Tibial artery (tissue), 4 donors: ENCODE measurements at regions not wholly inside any gene's neighbourhood (a gene's known extent, or its start where the extent isn't known, plus 50 kb on each side); places are given as distances from the start of the nearest gene placed in this dataset.

Experiments used
- DNase-seq, 2 donors: peaks; one replicate each; pipeline ENCODE4 v3.0.0-alpha.2; 2019
- H3K27ac ChIP-seq, 2 donors: fragments of 200-600 bp; sonication (generic) in 1 of 2; 1 replicate in 1 of 2; 2 replicates in 1 of 2; pipeline ENCODE4 v1.5.1; 2018 to 2019; ENCODE audit warnings: mild to moderate bottlenecking in 1 of 2
- H3K27me3 ChIP-seq, 2 donors: fragments of 200-600 bp; sonication (generic) in 1 of 2; one replicate each; pipeline versions ENCODE4 v1.5.1 to v1.6.0; 2016 to 2019
- H3K36me3 ChIP-seq, 3 donors: fragments of 200-600 bp; sonication (generic) in 2 of 3; one replicate each; pipeline ENCODE4 v1.5.1; 2016 to 2019; ENCODE audit warnings: mild to moderate bottlenecking in 2 of 3
- H3K4me1 ChIP-seq, 4 donors: fragments of 200-600 bp; sonication (generic) in 2 of 4; 1 replicate in 3 of 4; 2 replicates in 1 of 4; pipeline ENCODE4 v1.5.1; 2016 to 2019
- H3K4me3 ChIP-seq, 2 donors: fragments of 200-600 bp; sonication (generic) in 1 of 2; 1 replicate in 1 of 2; 2 replicates in 1 of 2; pipeline ENCODE4 v1.5.1; 2018 to 2019; ENCODE audit warnings: mild to moderate bottlenecking in 2 of 2
- H3K9me3 ChIP-seq, 3 donors: fragments of 200-600 bp; sonication (generic) in 1 of 3; one replicate each; pipeline ENCODE4 v1.5.1; 2016 to 2019
- CTCF ChIP-seq, 2 experiments: fragments of 200-600 bp in 1 of 2; fragments of 450-650 bp in 1 of 2; IDR thresholded peaks; one replicate each; pipeline ENCODE4 v1.5.1; 2017 to 2019; ENCODE audit warnings: antibody characterized with exemption in 2 of 2, mild to moderate bottlenecking in 1 of 2, moderate library complexity in 1 of 2
- intact Hi-C: fragments of 100-400 bp; cut with DNase I; formaldehyde crosslinking; loops from one replicate; pipeline ENCODE4 v1.15.0; 2023; ENCODE audit warnings: low total_unique reads

- H3K27me3 ChIP-seq: no peaks in the 10 kb centered on the region
- intact Hi-C loops: no loop called here
- H3K4me1 ChIP-seq: no peaks in the 10 kb centered on the region
- no peaks in the 10 kb centered on the region for H3K9me3 ChIP-seq
- H3K4me3 ChIP-seq: no peak overlapping the region
- H3K36me3 ChIP-seq: no peaks in the 10 kb centered on the region
- no peak overlapping the region for H3K27ac ChIP-seq
- DNase-seq: no peak
- no peak for TF ChIP-seq CTCF (IDR thresholded peaks at IDR 0.05)
These were observed 453.1 kb downstream of the NSUN3 start for GRCh38 chr3:94515983-94516382.

DNA sequence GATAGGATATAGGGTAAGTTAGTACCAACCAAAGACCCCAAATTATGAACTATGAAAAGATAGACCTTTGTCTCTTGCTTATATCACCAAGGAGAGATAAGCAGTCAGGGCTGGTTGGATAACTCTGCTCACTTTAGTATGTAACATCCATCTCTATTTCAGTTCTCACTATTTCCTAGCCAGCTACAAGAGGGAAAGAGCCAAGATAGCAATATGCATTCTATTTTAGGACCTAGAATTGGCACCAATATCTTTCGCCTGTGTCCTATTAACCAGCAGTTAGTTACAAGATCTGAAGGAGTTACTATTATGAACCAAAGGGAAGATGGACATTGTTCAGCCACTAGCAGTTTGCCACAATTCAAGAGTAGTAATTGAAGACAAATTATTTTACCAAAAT is 457.5 kb downstream of the NSUN3 start:
- Histone ChIP-seq H3K4me3 (no peak overlapping the region), H3K4me1 (no peaks in the 10 kb centered on the region), H3K9me3 (no peaks in the 10 kb centered on the region), H3K27ac (no peak overlapping the region), H3K27me3 (no peaks in the 10 kb centered on the region), H3K36me3 (no peaks in the 10 kb centered on the region)
- intact Hi-C loops: no loop called here
- DNase-seq: no peak
- no peak for TF ChIP-seq CTCF (IDR thresholded peaks at IDR 0.05)

DNA sequence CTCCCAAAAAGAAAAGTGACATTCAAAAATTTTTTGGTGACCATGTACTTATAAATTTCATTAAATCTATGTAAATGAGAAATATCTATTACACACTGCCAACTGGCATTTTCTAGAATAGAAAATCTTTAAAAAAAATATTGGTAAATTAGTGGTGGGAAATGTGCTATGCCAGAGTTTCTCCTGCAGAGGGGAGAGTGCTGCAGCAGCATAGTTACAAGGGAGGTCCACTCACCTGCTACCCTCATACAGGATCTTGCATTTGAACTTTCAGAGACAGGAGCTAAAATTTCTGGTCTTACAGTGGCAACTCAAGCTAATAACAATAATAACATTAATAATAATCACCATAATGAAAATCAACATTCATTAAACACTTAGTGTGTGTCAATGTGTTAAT is 459.6 kb downstream of the NSUN3 start:
- no peak overlapping the region for H3K4me3 ChIP-seq
- intact Hi-C loops: no loop called here
- H3K27me3 ChIP-seq: no peaks in the 10 kb centered on the region
- no peak for DNase-seq
- no peaks in the 10 kb centered on the region for H3K4me1 ChIP-seq
- no peak overlapping the region for H3K27ac ChIP-seq
- no peaks in the 10 kb centered on the region for H3K9me3 ChIP-seq
- no peak for TF ChIP-seq CTCF (IDR thresholded peaks at IDR 0.05)
- no peaks in the 10 kb centered on the region for H3K36me3 ChIP-seq

- H3K4me3 ChIP-seq: no peak overlapping the region
- H3K36me3 ChIP-seq: no peaks in the 10 kb centered on the region
- H3K9me3 ChIP-seq: no peaks in the 10 kb centered on the region
- DNase-seq: no peak
- H3K27me3 ChIP-seq: no peaks in the 10 kb centered on the region
- no peak overlapping the region for H3K27ac ChIP-seq
- intact Hi-C loops: no loop called here
- no peak for TF ChIP-seq CTCF (IDR thresholded peaks at IDR 0.05)
- H3K4me1 ChIP-seq: no peaks in the 10 kb centered on the region
These were observed 461.4 kb downstream of the NSUN3 start for GRCh38 chr3:94524102-94524919.

- DNase-seq: no peak
- Histone ChIP-seq H3K27me3 (no peaks in the 10 kb centered on the region), H3K27ac (no peak overlapping the region), H3K4me1 (no peaks in the 10 kb centered on the region), H3K9me3 (no peaks in the 10 kb centered on the region), H3K4me3 (no peak overlapping the region), H3K36me3 (no peaks in the 10 kb centered on the region)
- intact Hi-C loops: no loop called here
- TF ChIP-seq CTCF (IDR thresholded peaks at IDR 0.05): no peak
These were observed 462.2 kb downstream of the NSUN3 start for GRCh38 chr3:94525043-94525442.
